NB4 (cell line): ENCODE measurements at regions not wholly inside any gene's neighbourhood (a gene's known extent, or its start where the extent isn't known, plus 50 kb on each side); places are given as distances from the start of the nearest gene placed in this dataset.

Source experiments
- DNase-seq: peaks from one replicate; pipeline ENCODE4 v3.0.0; 2010; ENCODE audit warnings: low read depth
- H3K4me3 ChIP-seq: one replicate; pipeline ENCODE4 v1.5.1; 2011; ENCODE audit warnings: mild to moderate bottlenecking, low read depth, low read length, moderate library complexity
- CTCF ChIP-seq: IDR thresholded peaks from one replicate; pipeline ENCODE4 v1.5.1; 2012; ENCODE audit warnings: low read depth, low read length
- MAX ChIP-seq: IDR thresholded peaks from 2 replicates; pipeline ENCODE4 v1.6.1; 2011; ENCODE audit warnings: low read depth, low read length
- MYC ChIP-seq: IDR thresholded peaks from 2 replicates; pipeline ENCODE4 v1.6.1; 2011; ENCODE audit warnings: low read depth, low read length
- POLR2A ChIP-seq: IDR thresholded peaks from 2 replicates; pipeline ENCODE4 v1.6.1; 2011; ENCODE audit warnings: mild to moderate bottlenecking; ENCODE audit not compliant: insufficient read length; ENCODE audit errors: extremely low read depth

GRCh38 chr11:28495333-28495732, 387.1 kb downstream of the METTL15 start:
- H3K4me3 ChIP-seq, result no peak overlapping the region
- TF ChIP-seq CTCF, result no peak
- no peak for TF ChIP-seq POLR2A
- TF ChIP-seq MAX, result no peak
- TF ChIP-seq MYC, result no peak
- no peak for DNase-seq

GRCh38 chr11:28491431-28491830, 383.2 kb downstream of the METTL15 start:
- DNase-seq, result no peak
- H3K4me3 ChIP-seq, result no peak overlapping the region

GRCh38 chr11:28490773-28491382, 382.7 kb downstream of the METTL15 start:
- no peak for DNase-seq
- TF ChIP-seq MYC (no peak), MAX (no peak)
- no peak overlapping the region for H3K4me3 ChIP-seq

More at GRCh38 chr11:28491431-28491830, 383.2 kb downstream of the METTL15 start:
- no peak for TF ChIP-seq MAX
- no peak for TF ChIP-seq MYC

- no peak for DNase-seq
- no peak overlapping the region for H3K4me3 ChIP-seq
- TF ChIP-seq MYC (no peak), POLR2A (no peak), MAX (no peak), CTCF (no peak)
These were observed 380.1 kb downstream of the METTL15 start for GRCh38 chr11:28488336-28488735.

- TF ChIP-seq MAX (no peak), MYC (no peak), CTCF (no peak), POLR2A (no peak)
- no peak overlapping the region for H3K4me3 ChIP-seq
- DNase-seq, result no peak
These were observed 375.1 kb downstream of the METTL15 start for GRCh38 chr11:28483072-28483867.

GRCh38 chr11:28482666-28483065, 374.5 kb downstream of the METTL15 start:
- no peak overlapping the region for H3K4me3 ChIP-seq
- TF ChIP-seq POLR2A (no peak), MAX (no peak), CTCF (no peak), MYC (no peak)
- DNase-seq, result no peak
